ENCODE measurements at regions not wholly inside any gene's neighbourhood (a gene's known extent, or its start where the extent isn't known, plus 50 kb on each side); places are given as distances from the start of the nearest gene placed in this dataset.
"Not testable (repeated sequence)": the region's sequence is repeated elsewhere in the genome, so short reads cannot be mapped to it uniquely, and the experiment has no call there.

DNA sequence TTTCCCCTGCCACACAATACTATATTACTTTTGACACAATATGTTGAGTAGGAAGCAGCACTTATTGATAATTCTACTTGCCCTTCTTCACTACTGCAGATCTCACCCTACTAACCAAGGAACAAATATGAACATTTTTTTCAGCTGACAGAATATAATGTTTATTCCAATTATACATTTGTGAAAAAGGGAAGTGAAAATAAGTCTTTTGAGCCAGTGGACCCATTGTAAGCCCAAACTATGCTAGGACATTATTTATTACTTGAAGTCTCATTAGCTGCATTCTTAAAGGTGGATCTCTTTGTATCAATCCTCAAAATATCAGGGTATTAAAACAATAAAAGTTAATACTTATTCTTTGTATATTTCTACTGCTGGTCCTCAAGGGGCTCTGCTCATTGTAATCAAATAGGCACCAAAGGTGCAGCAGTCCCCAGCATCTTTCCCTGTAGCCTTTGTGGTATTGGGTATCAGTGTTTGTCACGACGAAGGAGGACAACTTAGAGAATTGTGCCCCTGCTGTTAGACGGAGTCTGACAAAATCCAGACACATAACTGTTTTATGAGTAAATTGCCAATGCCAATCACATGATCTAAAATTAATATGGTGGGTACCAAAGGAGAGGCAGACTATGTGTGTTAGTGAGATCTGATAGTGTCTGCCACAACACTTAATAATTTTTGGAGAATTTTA lies 453.5 kb upstream of the CDH9 start:
- DNase-seq = no peak

DNA sequence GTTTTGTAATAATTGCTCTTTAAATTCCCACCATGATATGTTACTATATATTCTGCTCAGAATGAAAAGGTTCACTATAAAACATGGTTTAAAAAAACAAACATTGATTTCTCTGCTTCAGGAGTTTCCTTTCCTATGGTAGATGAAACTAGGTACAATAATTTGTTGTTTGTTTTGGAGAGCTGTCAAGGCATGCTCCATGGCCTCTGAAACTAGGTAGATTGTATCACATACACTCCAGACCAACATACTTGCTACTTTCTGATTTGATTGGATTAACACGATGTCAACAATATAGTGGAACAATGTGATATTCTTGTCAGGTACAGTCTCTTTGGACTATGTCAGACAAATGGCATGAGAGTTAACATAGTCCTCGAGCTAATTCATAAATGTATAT lies 452.7 kb upstream of the CDH9 start:
- DNase-seq = no peak

GRCh38 chr5:27489701-27490100 lies 451.3 kb upstream of the CDH9 start:
- DNase-seq = no peak

DNA sequence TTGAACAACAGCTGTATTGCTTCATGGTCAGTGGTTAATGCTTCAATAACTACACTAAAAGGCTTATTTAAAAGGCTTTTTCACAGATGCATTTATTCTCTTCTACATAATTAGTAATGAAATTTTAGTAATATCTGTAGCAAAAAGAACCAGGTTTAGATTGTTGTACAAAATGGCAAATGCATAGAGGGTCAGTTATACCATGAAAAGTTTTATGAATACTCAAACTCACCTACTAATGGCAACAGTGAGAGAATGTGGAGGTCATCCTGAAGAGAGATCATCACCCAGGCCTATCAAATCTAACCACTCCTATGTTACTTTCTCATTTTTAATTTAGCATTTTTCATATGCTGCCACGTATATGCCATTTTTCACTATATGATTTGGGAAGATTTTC lies 444.3 kb upstream of the CDH9 start:
- no peak for DNase-seq

DNA sequence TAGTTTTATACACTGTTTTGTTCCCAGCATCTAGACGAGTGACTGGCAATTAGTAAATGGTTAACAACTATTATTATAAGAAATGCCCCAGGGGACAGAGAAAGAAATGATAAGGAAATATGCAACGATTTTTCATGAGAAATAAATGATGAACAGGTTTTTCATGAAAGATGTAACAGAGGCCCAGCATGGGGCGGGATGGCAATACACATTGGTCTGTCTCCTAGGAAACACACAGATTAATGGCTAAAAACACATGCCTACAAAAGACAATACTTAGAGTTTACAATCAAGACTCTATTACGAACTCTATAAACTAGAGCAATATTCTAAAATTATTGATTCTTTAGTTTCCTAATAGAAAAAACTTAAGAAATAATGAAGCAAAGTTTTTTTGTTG lies 441.5 kb upstream of the CDH9 start:
- no peak for DNase-seq

DNA sequence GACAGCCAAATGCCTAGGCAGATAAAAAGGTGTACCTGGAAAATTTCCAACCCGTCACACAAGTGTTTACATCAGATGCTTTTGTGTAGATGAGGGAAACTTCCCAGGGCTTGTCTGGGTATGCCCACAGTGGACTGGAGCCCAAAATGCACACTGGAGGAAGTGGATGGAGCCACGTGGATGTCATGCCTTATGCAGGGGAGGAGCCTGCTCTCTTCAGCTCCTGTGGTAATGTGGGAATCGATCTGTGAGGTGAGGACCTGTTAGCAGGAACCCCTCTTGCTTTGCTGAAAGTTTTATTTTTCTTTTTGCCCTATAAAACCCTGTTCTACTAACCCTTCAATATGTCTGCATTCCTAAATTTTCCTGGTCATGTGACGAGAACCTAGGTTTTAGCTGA lies 439.2 kb upstream of the CDH9 start:
- DNase-seq = no peak

DNA sequence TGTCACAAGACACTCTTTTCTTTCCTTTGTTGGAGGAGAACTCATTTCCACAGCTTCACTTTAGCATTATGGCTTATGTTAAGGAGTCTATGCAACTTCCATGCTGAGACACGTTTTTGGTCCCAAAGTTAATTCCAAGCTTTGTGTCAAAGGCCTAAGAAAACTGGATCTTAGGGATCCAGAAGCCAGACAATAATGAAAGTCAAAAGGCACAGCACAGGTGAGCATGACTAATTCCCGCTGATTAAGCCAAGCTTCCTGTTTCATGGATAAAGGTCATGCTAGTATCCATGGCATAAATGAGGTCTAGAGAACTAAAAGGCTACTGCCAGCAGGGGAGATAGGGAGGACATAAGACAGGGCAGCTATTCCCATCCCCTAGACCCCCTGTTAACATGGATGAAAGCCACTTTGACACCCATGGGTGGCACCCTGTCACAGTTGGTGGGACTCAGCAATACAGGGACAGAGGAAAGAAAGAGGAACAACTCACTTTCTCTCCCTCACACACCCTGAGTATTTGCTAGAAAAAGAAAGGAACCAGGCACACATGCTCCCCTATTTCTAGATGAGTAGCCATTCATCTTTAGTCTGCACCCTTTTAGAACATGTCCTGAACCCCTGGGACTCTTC lies 438.1 kb upstream of the CDH9 start:
- DNase-seq = no peak

- no peak for DNase-seq
These were observed 436.7 kb upstream of the CDH9 start for GRCh38 chr5:27475063-27475462.

DNA sequence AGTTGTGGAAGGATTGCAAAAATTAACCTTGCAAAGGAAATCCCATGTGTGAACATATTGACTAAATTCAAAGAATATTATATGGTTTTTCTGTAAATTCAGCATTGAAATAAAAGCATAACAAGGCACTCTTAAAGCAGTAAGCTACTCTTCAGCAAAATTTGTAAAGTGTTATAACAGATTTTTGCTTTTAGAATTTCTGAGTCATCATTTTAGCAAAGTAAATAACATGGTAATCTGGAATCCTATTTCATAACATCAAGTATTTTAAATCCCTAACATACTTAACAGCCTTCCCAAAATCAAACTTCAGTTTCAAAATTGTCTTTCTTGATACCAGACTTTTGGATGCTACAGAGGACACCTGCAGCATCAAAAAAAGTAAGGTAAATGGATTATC lies 436.0 kb upstream of the CDH9 start:
- no peak for DNase-seq

GRCh38 chr5:27474047-27474309 lies 435.6 kb upstream of the CDH9 start:
- no peak for DNase-seq

- DNase-seq = no peak
These were observed 435.1 kb upstream of the CDH9 start for GRCh38 chr5:27473307-27474046.

- DNase-seq = no peak
These were observed 434.5 kb upstream of the CDH9 start for GRCh38 chr5:27472871-27473270.

GRCh38 chr5:27472000-27472763 lies 433.8 kb upstream of the CDH9 start:
- no peak for DNase-seq

GRCh38 chr5:27466959-27467358 lies 428.6 kb upstream of the CDH9 start:
- no peak for DNase-seq

DNA sequence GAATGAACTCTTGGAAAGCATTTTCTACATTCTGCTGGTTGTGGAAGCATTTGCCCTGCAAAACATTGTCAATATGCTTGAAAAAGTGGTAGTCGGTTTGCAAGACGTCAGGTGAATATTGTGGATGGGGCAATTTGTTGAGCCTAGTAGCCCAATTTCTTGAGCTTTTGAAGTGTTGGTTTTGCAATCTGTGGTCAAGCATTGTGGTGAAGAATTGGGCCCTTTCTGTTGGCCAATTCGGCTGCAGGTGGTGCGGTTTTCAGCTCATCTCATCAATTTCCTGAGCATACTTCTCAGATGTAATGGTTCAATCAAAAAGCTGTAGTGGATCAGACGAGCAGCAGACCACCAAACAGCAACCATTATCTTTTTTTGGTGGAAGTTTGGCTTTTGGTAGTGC lies 426.8 kb upstream of the CDH9 start:
- no peak for DNase-seq

DNA sequence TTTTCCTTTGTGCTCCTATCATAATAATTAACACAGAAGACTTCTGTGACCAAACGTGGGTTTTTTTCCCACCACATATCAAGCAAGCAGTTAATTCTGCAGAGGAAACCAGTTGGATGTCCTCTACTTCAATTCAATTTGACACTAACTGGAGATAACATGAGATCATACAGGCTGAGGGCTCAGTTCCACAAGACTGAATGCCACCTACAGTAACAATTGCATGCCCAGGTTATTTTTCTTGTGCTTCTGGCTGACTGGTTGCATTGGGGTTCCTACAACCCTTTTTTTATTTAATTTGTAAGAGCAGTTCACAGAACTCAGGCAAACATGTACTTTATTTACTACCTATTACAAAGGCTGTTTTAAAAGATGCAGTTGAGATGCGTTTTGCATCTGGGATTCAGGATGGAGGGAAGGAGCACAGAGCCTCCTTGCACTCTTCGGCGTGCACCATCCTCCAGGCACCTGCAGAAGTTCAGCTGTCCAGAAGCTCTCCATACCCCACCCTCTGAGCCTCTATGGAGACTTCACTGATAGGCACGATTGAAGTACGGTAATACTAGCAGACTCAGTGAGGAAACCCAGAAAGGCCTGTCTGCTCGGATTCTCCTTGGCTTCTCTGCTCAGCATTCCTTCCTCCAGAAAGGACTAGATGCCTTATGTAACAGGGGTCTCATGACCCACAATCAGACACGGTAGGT lies 425.2 kb upstream of the CDH9 start:
- DNase-seq = no peak

DNA sequence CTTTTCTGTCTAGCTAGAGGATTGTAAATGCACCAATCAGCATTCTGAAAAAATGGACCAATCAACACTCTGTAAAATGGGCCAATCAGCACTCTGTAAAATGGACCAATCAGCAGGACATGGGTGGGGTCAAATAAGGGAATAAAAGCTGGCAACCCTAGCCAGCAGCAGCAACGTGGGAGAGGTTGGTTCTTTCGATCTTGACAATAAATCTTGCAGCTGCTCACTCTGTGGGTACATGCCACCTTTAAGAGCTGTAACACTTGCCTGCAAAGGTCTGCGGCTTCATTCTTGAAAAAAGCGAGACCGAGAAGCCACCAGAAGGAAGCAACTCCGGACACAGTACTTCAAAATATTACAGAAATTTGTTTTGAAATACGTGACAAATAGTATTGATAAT lies 424.6 kb upstream of the CDH9 start:
- no peak for DNase-seq

GRCh38 chr5:27458287-27458686 lies 419.9 kb upstream of the CDH9 start:
- no peak for DNase-seq

- no peak for DNase-seq
These were observed 413.0 kb upstream of the CDH9 start for GRCh38 chr5:27451377-27451776.

DNA sequence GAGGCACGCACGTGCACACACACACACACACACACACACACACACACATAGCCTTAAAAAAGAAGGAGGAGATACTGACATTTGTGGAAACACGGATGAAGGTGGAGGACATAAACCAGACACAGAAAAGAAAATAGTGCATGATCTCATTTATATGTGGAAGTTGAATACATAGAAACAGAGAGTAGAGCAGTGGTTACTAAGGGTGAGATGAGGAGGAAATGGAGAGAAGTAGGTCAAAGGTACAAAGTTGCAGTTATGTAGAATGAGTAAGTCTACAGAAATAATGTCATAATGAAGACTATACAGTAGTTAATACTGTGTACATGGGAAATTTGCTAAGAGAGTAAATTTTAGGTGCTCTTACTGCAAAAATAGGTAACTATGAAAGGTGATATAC lies 412.2 kb upstream of the CDH9 start:
- DNase-seq = no peak

- not testable (repeated sequence) for DNase-seq
These were observed 401.0 kb upstream of the CDH9 start for GRCh38 chr5:27439383-27439782.

GRCh38 chr5:27437594-27438200 lies 399.3 kb upstream of the CDH9 start:
- DNase-seq = no peak

DNA sequence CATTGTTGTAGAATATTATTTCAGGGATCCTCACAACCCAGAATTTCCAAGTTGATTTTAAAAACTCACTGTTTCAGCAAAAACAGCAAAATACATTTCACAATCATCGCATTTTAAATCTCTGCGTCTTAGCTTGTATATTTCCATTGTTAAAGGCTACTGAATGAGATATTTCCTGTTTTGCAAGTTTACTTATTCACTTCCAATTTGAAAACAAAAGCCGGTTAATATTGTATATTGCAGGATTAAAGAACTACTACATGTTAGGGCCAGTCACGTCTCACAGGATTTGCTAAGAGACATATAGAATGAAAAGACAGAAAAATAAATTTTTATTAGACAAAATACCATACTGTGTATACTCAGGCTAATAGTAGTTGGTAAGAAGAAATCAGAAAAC lies 395.9 kb upstream of the CDH9 start:
- no peak for DNase-seq
